HK-2 (cell line): ENCODE measurements at regions not wholly inside any gene's neighbourhood (a gene's known extent, or its start where the extent isn't known, plus 50 kb on each side); places are given as distances from the start of the nearest gene placed in this dataset.
"Not testable (repeated sequence)": the region's sequence is repeated elsewhere in the genome, so short reads cannot be mapped to it uniquely, and the experiment has no call there.

Experiments used
- DNase-seq: peaks from one replicate; pipeline ENCODE4 v3.0.0-alpha.2; 2018; ENCODE audit not compliant: unreplicated experiment

DNA sequence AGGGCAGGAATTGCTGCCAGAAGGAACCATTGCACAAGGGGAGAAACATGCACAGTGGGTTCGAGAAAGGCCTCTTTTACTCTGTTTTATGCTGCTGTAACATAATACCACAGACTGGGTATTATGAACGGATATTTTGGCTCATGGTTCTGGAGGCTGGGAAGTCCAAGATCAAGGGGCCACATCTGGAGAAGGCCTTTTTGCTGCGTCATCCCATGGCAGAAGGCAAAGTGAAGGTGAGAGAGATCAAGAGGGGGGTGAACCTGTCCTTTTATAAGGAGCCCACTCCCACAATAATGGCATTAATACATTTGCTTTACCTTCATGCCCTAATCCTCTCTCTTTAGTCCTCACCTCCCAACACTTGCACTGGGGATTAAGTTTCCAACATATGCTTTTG is 136.9 kb upstream of the ALDH1B1 start:
- no peak for DNase-seq

GRCh38 chr9:38254756-38255155 is 137.7 kb upstream of the ALDH1B1 start:
- DNase-seq, result no peak

- DNase-seq, result no peak
Measured at GRCh38 chr9:38254151-38254550, 138.4 kb upstream of the ALDH1B1 start.

GRCh38 chr9:38253200-38253599 is 139.3 kb upstream of the ALDH1B1 start:
- DNase-seq, result no peak

- DNase-seq, result no peak
Measured at GRCh38 chr9:38251036-38251860, 141.3 kb upstream of the ALDH1B1 start.

DNA sequence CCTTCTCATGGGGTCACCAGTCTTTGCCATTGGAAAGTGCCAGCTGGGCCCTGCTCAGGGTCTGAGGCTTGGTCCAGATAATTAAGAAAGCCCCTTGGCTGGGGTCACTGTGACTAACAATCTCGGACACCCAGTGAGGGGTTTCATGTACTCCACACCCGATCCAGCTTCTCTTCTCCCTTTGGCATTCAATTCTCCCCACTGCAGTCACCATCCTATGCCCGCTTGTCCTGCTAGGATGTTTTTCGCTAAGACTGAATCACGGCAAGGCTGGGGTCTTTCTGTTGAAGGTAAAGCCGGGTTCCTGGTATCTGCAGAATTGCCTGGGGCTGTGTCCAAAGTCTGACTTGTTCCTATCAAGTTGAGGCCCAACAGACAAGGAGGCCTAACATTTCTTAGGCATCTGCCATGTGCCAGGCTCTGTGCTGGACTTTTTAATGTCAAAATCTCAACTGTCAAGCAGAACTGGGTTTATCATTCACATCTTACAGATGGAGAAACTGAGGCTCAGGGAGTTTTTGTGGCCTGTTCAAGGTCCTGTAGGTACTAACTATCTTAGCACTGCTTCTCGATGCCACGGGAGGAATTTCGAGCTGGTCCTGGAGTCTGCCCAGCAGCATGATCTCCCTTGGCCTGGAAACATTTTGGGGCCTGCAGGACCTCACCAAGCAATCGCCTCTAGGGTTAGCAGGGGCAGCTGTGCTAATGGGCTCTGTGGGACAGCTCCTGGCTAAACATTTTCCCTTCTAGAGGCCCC is 142.0 kb upstream of the ALDH1B1 start:
- DNase-seq, result no peak

DNA sequence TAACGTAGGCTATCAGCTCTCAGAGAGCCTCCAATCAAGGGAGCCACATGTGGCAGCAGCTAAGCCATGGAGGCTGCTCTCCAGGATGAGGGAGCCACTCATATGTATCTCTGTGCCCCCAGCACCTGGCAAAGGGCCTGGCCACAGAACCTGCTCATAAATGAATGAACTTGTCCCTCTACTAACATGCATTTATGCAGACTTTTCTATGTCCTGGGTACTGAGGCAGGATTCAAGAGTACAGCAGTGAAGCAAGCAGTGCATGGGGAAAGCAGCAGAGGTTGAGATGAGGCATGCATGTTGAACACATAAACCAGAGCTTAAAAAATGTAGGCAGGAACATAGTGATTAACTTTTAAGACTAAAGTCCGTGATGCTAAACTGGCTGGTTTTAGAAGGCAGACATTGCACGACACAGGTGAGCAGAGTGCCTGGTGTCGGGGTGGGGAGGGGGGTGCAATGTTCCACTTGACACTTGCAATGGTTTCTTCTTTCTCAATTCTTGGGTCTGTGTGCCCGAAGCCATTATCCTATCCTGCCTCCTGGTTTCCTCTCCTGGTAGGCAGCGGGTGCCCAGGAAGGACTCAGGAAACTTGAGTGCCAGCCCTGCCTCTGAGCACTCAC is 142.8 kb upstream of the ALDH1B1 start:
- DNase-seq, result no peak

- no peak for DNase-seq
Measured at GRCh38 chr9:38249049-38249448, 143.5 kb upstream of the ALDH1B1 start.

GRCh38 chr9:38246833-38247232 is 145.7 kb upstream of the ALDH1B1 start:
- DNase-seq, result no peak

GRCh38 chr9:38244971-38245370 is 147.5 kb upstream of the ALDH1B1 start:
- DNase-seq, result no peak

GRCh38 chr9:38243993-38244392 is 148.5 kb upstream of the ALDH1B1 start:
- no peak for DNase-seq

DNA sequence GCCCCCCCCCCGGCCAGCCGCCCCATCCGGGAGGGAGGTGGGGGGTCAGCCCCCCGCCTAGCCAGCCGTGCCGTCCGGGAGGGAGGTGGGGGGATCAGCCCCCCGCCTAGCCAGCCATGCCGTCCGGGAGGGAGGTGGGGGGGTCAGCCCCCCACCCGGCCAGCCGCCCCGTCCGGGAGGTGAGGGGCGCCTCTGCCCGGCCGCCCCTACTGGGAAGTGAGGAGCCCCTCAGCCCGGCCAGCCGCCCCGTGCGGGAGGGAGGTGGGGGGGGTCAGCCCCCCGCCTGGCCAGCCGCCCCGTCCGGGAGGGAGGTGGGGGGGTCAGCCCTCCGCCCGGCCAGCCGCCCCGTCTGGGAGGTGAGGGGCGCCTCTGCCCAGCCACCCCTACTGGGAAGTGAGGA is 150.4 kb upstream of the ALDH1B1 start:
- DNase-seq, result not testable (repeated sequence)

- DNase-seq, result no peak
Measured at GRCh38 chr9:38240051-38240450, 152.5 kb upstream of the ALDH1B1 start.

DNA sequence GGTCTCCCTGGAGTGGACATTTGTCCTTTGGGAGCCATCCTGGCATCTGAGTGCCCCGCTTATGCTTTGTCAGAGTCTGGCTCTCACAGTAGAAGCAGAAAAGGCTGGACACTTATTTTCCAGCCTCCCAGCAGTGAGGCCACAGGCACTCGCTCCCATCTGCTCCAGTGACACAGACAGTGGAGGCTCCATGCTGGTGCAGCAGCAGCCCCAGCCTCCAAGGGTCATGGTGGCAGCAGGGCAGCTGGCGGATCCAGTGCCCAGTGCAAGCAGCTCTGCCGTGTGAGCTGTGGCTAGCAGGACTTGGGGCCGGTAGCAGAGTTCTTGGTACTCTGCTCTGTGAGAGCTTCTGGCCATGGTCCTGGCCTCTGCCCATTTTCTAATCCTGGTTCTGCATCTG is 157.3 kb upstream of the ALDH1B1 start:
- no peak for DNase-seq

GRCh38 chr9:38234479-38235170 is 157.9 kb upstream of the ALDH1B1 start:
- DNase-seq, result no peak

GRCh38 chr9:38233796-38234355 is 158.6 kb upstream of the ALDH1B1 start:
- DNase-seq, result no peak

DNA sequence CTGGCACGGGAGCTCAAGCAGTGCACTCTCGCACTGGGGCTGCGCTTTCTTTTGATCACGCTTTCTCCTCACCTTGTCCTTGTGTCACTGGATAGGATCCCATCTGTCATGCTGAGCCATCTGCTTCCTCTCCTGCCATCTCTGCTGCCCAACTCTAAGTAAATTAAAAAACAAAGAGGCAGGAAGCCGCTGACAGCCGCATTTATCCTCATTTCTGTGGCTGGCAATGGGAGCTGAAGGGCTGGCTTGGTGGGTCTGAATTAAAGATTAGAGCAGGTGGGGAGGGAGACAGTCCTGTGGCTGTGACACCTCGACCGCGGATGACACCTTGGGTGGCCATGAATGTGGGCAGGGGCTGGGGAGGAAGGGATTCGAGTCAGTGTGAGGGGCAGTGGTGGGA is 159.2 kb upstream of the ALDH1B1 start:
- no peak for DNase-seq

- no peak for DNase-seq
Measured at GRCh38 chr9:38232895-38233294, 159.6 kb upstream of the ALDH1B1 start.

DNA sequence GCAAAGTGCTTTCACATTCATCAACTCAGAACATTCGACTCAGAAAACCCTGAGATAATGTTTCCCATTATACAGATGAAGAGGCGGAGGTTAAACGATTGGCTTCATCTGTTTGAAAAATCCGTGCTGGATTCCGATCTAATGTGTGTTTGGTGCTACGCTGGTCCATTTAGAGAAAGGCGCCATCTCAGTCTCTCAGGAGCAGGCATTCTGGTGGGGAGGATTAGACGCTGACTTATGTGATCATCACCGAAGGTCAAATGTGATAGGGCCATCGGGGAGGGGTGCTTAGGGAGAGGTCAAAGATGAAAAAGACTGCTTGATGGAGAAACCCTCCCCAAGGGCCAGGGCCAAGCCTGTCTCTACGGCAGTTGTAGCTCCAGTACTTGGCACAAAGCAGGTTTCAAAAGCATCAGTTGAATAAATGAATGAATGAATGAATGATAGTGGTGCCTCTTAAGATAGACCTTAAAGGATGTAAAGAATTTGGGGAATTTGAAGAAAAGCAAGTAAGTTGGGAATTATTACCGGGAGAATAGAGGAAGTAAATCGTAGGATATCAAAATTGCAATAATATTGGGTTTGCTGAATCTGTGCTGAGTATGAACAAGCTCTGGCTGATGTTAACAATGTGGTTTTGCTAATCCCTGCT is 160.6 kb upstream of the SHB start:
- DNase-seq, result no peak

GRCh38 chr9:38229104-38229500 is 160.1 kb upstream of the SHB start:
- DNase-seq, result no peak
